GM23248 (cell line): ENCODE measurements at regions not wholly inside any gene's neighbourhood (a gene's known extent, or its start where the extent isn't known, plus 50 kb on each side); places are given as distances from the start of the nearest gene placed in this dataset.
"Not testable (repeated sequence)": the region's sequence is repeated elsewhere in the genome, so short reads cannot be mapped to it uniquely, and the experiment has no call there.

ENCODE experiments used
- DNase-seq: peaks from one replicate; pipeline ENCODE4 v3.0.0-alpha.2; 2015
- H2AFZ ChIP-seq: fragments of 200-600 bp; sonication (generic); 2 replicates; pipeline ENCODE4 v1.6.1; 2016; ENCODE audit warnings: antibody characterized with exemption
- H3F3A ChIP-seq: fragments of 200-600 bp; sonication (generic); 2 replicates; pipeline ENCODE4 v1.6.1; 2016; ENCODE audit warnings: mild to moderate bottlenecking, antibody characterized with exemption, mixed run types; ENCODE audit not compliant: insufficient read depth
- H3K27ac ChIP-seq: fragments of 200-600 bp; sonication (generic); 2 replicates; pipeline ENCODE4 v1.5.1; 2016; ENCODE audit warnings: mild to moderate bottlenecking
- H3K27me3 ChIP-seq: fragments of 200-600 bp; sonication (generic); replicated peaks from 2 replicates; pipeline ENCODE4 v1.6.1; 2016; ENCODE audit warnings: mild to moderate bottlenecking; ENCODE audit not compliant: insufficient read depth
- H3K36me3 ChIP-seq: fragments of 200-600 bp; sonication (generic); 2 replicates; pipeline ENCODE4 v1.6.1; 2016; ENCODE audit warnings: low read depth, mild to moderate bottlenecking
- H3K4me1 ChIP-seq: fragments of 200-600 bp; sonication (generic); 2 replicates; pipeline ENCODE4 v1.6.1; 2016; ENCODE audit warnings: mild to moderate bottlenecking; ENCODE audit not compliant: insufficient read depth
- H3K4me2 ChIP-seq: fragments of 200-600 bp; sonication (generic); one replicate; pipeline ENCODE4 v1.6.1; 2016; ENCODE audit warnings: mild to moderate bottlenecking; ENCODE audit not compliant: unreplicated experiment
- H3K4me3 ChIP-seq: fragments of 200-600 bp; sonication (generic); 2 replicates; pipeline ENCODE4 v1.5.1; 2016; ENCODE audit warnings: mild to moderate bottlenecking
- H3K79me2 ChIP-seq: fragments of 200-600 bp; sonication (generic); 2 replicates; pipeline ENCODE4 v1.6.1; 2016; ENCODE audit warnings: mild to moderate bottlenecking; ENCODE audit not compliant: insufficient read depth
- H3K9ac ChIP-seq: fragments of 200-600 bp; sonication (generic); 2 replicates; pipeline ENCODE4 v1.6.1; 2016; ENCODE audit warnings: mild to moderate bottlenecking
- H3K9me2 ChIP-seq: fragments of 200-600 bp; sonication (generic); 2 replicates; pipeline ENCODE4 v1.6.1; 2016; ENCODE audit warnings: mixed run types, mild to moderate bottlenecking, moderate library complexity; ENCODE audit not compliant: insufficient read depth
- H3K9me3 ChIP-seq: fragments of 200-600 bp; sonication (generic); one replicate; pipeline ENCODE4 v1.6.1; 2017; ENCODE audit warnings: low read depth
- H4K20me1 ChIP-seq: fragments of 200-600 bp; sonication (generic); 2 replicates; pipeline ENCODE4 v1.6.0; 2016; ENCODE audit not compliant: insufficient read depth
- EZH2 ChIP-seq: fragments of 200-600 bp; sonication (generic); IDR thresholded peaks from 2 replicates; pipeline ENCODE4 v1.6.1; 2018; ENCODE audit warnings: antibody characterized with exemption, mild to moderate bottlenecking; ENCODE audit not compliant: insufficient read depth, poor library complexity, severe bottlenecking
- EZH2phosphoT487 ChIP-seq: fragments of 200-600 bp; sonication (generic); IDR thresholded peaks from 2 replicates; pipeline ENCODE4 v1.6.1; 2018; ENCODE audit warnings: antibody characterized with exemption, moderate library complexity, mild to moderate bottlenecking, low read depth; ENCODE audit not compliant: insufficient read depth
- WGBS, 2 experiments: methylation state at CpG; one replicate each; pipeline ENCODE4 v1.1.6; 2015 to 2017; ENCODE audit warnings: low lambda C conversion rate in 2 of 2, low coverage in 1 of 2; ENCODE audit errors: missing lambda C conversion rate in 2 of 2; 5-methylcytosine and 5-hydroxymethylcytosine counted together
- in situ Hi-C: fragments of 300-500 bp; cut with MboI; formaldehyde crosslinking; loops from 2 replicates; pipeline ENCODE4 v1.15.0; 2020

- Histone ChIP-seq H3K4me2 (no peak overlapping the region), H3K36me3 (no peaks in the 10 kb centered on the region), H3K4me3 (no peak overlapping the region), H2AFZ (no peak overlapping the region), H3K27ac (no peak overlapping the region), H3K79me2 (no peaks in the 10 kb centered on the region), H3K9me3 (no peaks in the 10 kb centered on the region), H3K4me1 (no peaks in the 10 kb centered on the region), H3K9me2 (no peaks in the 10 kb centered on the region), H3K9ac (no peak overlapping the region), H4K20me1 (no peaks in the 10 kb centered on the region), H3K27me3 (peaks cover 6% of the 10 kb centered on the region; the same call in 1 of the 2 replicates), H3F3A (no peaks in the 10 kb centered on the region)
- in situ Hi-C loops = no loop called here
- TF ChIP-seq EZH2phosphoT487 = no peak
- 11 to 16% methylated on average over 5 of the region's 5 CpGs for WGBS, 2 experiments
- DNase-seq = no peak
Observed at GRCh38 chr11:87628026-87628580, 547.1 kb downstream of the RAB38 start.

- H3K4me3 ChIP-seq, H3K9ac ChIP-seq, H4K20me1 ChIP-seq, H2AFZ ChIP-seq, H3K4me2 ChIP-seq, H3F3A ChIP-seq, H3K79me2 ChIP-seq, H3K9me2 ChIP-seq, H3K27me3 ChIP-seq, H3K4me1 ChIP-seq, in situ Hi-C loops, H3K36me3 ChIP-seq, DNase-seq, H3K27ac ChIP-seq, H3K9me3 ChIP-seq: not testable (repeated sequence)
- WGBS, 2 experiments = 46 to 53% methylated on average over 23 to 24 of the region's 24 CpGs
Observed at GRCh38 chr11:87623531-87624365, 551.5 kb downstream of the RAB38 start.

DNA sequence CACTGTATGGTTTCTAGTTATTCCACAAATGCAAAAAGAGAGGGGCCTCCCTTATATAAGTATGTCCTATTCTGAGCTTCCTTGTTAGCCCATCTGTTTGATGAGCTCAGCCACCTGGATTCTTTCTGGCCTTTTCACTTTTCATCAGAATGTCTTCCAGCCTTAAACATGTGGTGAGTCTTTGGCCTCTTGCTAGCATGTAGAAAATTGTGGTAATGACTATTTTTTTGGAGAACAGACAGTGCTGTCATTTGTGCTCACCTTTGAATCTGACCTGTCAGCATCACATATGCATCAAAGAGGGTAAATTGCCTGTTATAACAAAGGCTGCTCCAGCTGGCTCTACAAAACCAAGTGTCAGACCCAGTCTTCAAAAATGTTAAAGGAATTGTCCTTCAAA lies 558.7 kb downstream of the RAB38 start:
- H2AFZ ChIP-seq = no peak overlapping the region
- in situ Hi-C loops = no loop called here
- H3K27ac ChIP-seq = no peak overlapping the region
- no peaks in the 10 kb centered on the region for H3F3A ChIP-seq
- no peaks in the 10 kb centered on the region for H3K9me2 ChIP-seq
- H3K4me2 ChIP-seq = no peak overlapping the region
- H3K9ac ChIP-seq = no peak overlapping the region
- no peaks in the 10 kb centered on the region for H3K79me2 ChIP-seq
- no peak overlapping the region for H3K4me3 ChIP-seq
- H4K20me1 ChIP-seq = no peaks in the 10 kb centered on the region
- TF ChIP-seq EZH2phosphoT487 (no peak), EZH2 (no peak)
- no peaks in the 10 kb centered on the region for H3K36me3 ChIP-seq
- H3K27me3 ChIP-seq = peaks cover 3% of the 10 kb centered on the region; the same call in 1 of the 2 replicates
- H3K9me3 ChIP-seq = no peaks in the 10 kb centered on the region
- no peaks in the 10 kb centered on the region for H3K4me1 ChIP-seq
- no peak for DNase-seq

DNA sequence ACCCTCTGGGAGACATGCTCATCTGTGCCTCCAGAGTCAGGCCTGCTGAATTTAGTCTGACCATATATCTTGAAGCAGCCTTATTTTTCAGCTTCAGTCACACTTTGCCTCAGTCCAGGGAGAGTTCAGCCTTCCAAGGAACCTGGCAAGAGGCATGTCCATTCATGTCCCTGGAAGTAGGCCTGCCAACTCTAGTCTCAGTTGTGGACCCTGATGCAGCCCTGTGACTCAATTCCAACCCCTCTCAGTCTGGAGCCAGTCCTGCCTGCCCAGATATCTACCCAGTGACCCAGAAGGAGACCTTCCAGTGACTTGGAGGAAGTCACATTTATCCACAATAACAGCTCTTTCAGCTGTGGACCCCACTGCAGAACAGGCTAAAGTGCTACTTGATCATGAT lies 566.6 kb downstream of the TMEM135 start:
- no peak overlapping the region for H3K9ac ChIP-seq
- no peak for DNase-seq

DNA sequence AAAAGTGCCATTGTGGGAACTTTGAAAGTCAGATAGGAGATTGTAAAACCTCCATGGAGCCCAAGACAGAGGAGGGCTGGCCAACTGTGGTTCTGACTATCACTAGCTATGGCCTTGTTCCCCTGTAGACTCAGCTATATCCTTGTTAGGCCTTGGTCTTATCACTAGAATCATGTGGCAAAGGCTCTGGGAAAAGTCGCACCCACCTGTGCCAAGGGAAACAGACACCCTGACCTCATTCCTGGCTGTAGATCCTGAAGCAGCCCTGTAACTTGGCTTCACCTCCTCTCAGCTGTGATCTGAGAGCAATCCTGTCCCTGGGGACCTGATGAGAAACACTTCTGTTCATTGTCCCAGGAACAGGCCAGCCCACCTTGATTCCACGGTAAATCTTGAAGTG lies 566.2 kb downstream of the TMEM135 start:
- H3F3A ChIP-seq = no peaks in the 10 kb centered on the region
- 39 to 49% methylated on average over 2 of the region's 2 CpGs for WGBS, 2 experiments
- no peak overlapping the region for H3K4me3 ChIP-seq
- no peaks in the 10 kb centered on the region for H3K27me3 ChIP-seq
- no peaks in the 10 kb centered on the region for H3K36me3 ChIP-seq
- DNase-seq = no peak
- no peaks in the 10 kb centered on the region for H3K4me1 ChIP-seq
- no peaks in the 10 kb centered on the region for H4K20me1 ChIP-seq
- H3K9ac ChIP-seq = no peak overlapping the region
- no peak overlapping the region for H3K4me2 ChIP-seq
- no peak overlapping the region for H2AFZ ChIP-seq
- H3K9me3 ChIP-seq = no peaks in the 10 kb centered on the region
- H3K79me2 ChIP-seq = no peaks in the 10 kb centered on the region
- no peak overlapping the region for H3K27ac ChIP-seq
- in situ Hi-C loops = no loop called here
- no peak for TF ChIP-seq EZH2
- no peak for TF ChIP-seq EZH2phosphoT487
- H3K9me2 ChIP-seq = no peaks in the 10 kb centered on the region

More for the DNA sequence above, 566.6 kb downstream of the TMEM135 start:
- H3K9me3 ChIP-seq = no peaks in the 10 kb centered on the region
- no peaks in the 10 kb centered on the region for H3K27me3 ChIP-seq
- no peak overlapping the region for H3K4me2 ChIP-seq
- no peak overlapping the region for H3K27ac ChIP-seq
- H3K4me3 ChIP-seq = no peak overlapping the region
- no peak overlapping the region for H2AFZ ChIP-seq
- H3K79me2 ChIP-seq = no peaks in the 10 kb centered on the region
- no peaks in the 10 kb centered on the region for H3F3A ChIP-seq
- no peaks in the 10 kb centered on the region for H3K9me2 ChIP-seq
- no peaks in the 10 kb centered on the region for H3K4me1 ChIP-seq
- in situ Hi-C loops = no loop called here
- H4K20me1 ChIP-seq = no peaks in the 10 kb centered on the region
- no peaks in the 10 kb centered on the region for H3K36me3 ChIP-seq
- no peak for TF ChIP-seq EZH2phosphoT487
